Testis (tissue), 2 donors: ENCODE measurements at regions not wholly inside any gene's neighbourhood (a gene's known extent, or its start where the extent isn't known, plus 50 kb on each side); places are given as distances from the start of the nearest gene placed in this dataset.

ENCODE experiments used
- CTCF ChIP-seq, 3 experiments: fragments of 450-650 bp in 2 of 3; fragments of 200-600 bp in 1 of 3; sonication (generic) in 1 of 3; IDR thresholded peaks; one replicate each; pipeline ENCODE4 v1.5.1; 2016 to 2019; ENCODE audit warnings: antibody characterized with exemption in 3 of 3, mild to moderate bottlenecking in 2 of 3, moderate library complexity in 1 of 3
- POLR2A ChIP-seq: fragments of 450-650 bp; IDR thresholded peaks from one replicate; pipeline ENCODE4 v1.6.1; 2017; ENCODE audit warnings: antibody characterized with exemption, mild to moderate bottlenecking, moderate library complexity

DNA sequence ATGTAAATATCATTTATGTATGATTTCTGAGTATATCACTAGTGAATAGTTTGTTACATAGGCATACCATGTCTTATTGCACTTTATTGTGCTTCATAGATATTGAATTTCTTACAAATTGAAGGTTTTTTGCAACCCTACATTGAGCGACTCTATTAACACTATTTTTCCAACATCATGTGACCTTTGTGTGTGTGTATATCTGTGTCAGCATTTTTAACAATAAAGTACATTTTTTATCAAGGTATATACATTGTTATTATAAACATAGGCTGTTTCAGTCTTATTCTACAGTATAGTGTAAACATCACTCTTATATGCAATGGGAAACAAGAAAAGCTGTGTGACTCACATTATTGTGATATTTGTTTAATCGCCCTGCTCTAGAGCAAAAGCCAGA is 1944.9 kb downstream of the TP53TG3F start:
- TF ChIP-seq CTCF (IDR thresholded peaks at IDR 0.05) (no peak), POLR2A (no peak)
